22Rv1 (cell line): ENCODE measurements at regions not wholly inside any gene's neighbourhood (a gene's known extent, or its start where the extent isn't known, plus 50 kb on each side); places are given as distances from the start of the nearest gene placed in this dataset.

ENCODE experiments used
- H3K27ac ChIP-seq: fragments of 450-650 bp; 2 replicates; pipeline ENCODE4 v1.5.1; 2017
- CTCF ChIP-seq: fragments of 450-650 bp; IDR thresholded peaks from 2 replicates; pipeline ENCODE4 v1.5.1; 2017; ENCODE audit warnings: mild to moderate bottlenecking
- ZFX ChIP-seq: fragments of 450-650 bp; IDR thresholded peaks from 2 replicates; pipeline ENCODE4 v1.6.1; 2017; ENCODE audit warnings: antibody characterized with exemption, borderline replicate concordance

- H3K27ac ChIP-seq, result no peak overlapping the region
- TF ChIP-seq CTCF, result no peak
- TF ChIP-seq ZFX, result no peak
These were observed 185.8 kb downstream of the DUSP6 start for GRCh38 chr12:89166525-89166934.

DNA sequence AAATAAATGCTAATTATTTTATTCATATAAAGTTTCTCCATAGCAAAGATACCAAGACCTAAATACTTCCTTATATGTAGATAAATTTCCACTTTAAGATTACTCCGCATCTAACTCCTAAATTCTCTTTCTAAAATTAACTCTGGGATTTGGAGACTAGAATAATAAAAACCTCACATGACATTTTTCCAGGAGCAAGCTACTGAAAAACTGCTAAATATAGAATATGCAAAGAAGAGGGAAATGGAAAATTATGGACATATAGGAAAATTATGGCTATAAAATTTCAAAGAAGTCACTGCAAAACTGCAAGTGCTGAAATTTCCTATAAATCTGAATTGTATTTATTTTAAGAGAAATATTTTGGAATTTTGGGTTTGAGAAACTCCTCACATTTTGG, 186.2 kb downstream of the DUSP6 start:
- TF ChIP-seq CTCF, result no peak
- no peak for TF ChIP-seq ZFX
- H3K27ac ChIP-seq, result no peak overlapping the region

DNA sequence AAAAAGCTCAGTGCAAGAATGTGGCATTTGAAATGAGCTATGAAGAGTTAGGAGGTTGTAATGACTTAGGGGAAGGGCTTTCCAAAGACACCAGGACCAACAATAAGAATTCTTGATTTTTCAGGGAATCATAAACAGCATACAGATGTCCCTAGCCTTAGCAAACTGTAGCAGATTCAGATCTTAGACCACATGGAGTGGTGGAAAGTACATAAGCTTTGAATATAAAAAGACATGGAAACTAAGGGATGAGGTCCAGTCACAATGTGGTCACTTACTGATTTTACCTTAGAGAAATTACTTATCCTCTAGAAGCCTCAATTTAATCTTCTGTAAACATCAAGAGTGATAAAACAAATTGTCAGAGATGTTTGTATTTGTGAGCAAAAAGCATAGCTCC, 186.6 kb downstream of the DUSP6 start:
- H3K27ac ChIP-seq, result no peak overlapping the region
- TF ChIP-seq CTCF, result no peak
- TF ChIP-seq ZFX, result no peak

DNA sequence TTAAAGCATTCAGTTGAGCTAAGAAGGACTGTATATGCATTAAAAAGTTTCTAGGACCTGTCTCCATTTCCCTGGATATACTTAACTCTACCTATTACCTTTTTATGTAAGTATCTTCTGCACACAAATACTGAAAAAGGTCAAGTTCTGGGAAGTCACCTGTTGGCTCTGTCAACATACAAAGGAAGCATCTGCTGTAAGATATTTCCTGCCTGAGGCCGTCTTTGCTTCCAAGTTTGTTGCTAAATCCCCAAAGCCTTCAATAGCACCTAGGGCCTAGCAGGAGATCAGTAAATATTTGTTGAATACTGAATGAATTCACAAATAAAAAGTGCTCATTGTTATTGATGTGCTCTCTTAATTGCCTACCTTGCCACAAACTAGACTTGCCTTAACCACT, 188.4 kb downstream of the DUSP6 start:
- H3K27ac ChIP-seq, result peak overlapping the region; percentile 36
- TF ChIP-seq ZFX (no peak), CTCF (no peak)

GRCh38 chr12:89162589-89163261, 189.6 kb downstream of the DUSP6 start:
- H3K27ac ChIP-seq, result no peak overlapping the region
- TF ChIP-seq CTCF (no peak), ZFX (no peak)

GRCh38 chr12:89161557-89161956, 190.7 kb downstream of the DUSP6 start:
- TF ChIP-seq CTCF (no peak), ZFX (no peak)
- H3K27ac ChIP-seq, result no peak overlapping the region

GRCh38 chr12:89160716-89161123, 191.6 kb downstream of the DUSP6 start:
- TF ChIP-seq CTCF (no peak), ZFX (no peak)
- no peak overlapping the region for H3K27ac ChIP-seq
